ENCODE measurements at regions not wholly inside any gene's neighbourhood (a gene's known extent, or its start where the extent isn't known, plus 50 kb on each side); places are given as distances from the start of the nearest gene placed in this dataset.

DNA sequence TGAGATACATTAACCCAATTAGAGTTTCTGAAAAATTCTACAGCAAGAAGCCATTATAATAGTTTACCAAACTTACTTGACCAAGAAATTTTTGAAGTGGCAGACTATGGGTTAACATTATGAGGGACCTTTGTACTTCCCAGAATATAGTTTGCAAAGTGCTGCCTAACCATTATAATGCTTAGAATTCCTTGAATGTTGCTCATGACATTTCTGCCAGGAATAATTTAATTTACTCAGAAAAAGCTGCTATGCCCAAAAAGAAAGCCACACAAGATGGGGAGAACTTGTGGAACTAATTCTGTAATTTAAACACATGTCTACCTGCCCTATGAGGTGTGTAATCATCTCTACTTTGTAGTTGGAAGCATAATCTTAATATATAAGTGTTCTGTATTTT is 58.1 kb upstream of the MYCBP2 start:
- ATAC-seq (no peak), DNase-seq (ENCODE audit: low spot score) (no peak)

GRCh38 chr13:77383097-77383496 is 56.2 kb upstream of the MYCBP2 start:
- ATAC-seq: no peak
- no peak for DNase-seq (ENCODE audit: low spot score)

GRCh38 chr13:77381059-77381458 is 54.2 kb upstream of the MYCBP2 start:
- ATAC-seq: no peak
- DNase-seq (ENCODE audit: low spot score): no peak

DNA sequence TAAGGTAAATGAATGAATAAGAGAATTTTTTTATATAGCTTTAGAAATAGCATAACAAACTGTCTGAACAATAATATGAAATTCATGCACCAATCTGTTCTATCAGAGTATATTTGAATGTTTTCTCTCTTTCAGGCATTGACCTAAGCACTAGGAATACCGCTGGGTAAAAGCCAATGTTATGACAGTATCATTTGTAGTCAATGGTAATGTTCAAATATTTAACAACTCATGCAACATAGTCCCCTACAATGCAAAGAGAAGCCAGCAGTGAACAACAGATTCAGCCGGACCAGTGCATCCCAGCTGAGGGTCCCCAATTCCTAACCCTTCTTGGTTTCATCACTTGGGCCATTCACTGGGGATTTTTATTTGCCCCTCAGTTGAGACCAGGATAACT is 52.6 kb upstream of the MYCBP2 start:
- ATAC-seq: peak; percentile 83

DNA sequence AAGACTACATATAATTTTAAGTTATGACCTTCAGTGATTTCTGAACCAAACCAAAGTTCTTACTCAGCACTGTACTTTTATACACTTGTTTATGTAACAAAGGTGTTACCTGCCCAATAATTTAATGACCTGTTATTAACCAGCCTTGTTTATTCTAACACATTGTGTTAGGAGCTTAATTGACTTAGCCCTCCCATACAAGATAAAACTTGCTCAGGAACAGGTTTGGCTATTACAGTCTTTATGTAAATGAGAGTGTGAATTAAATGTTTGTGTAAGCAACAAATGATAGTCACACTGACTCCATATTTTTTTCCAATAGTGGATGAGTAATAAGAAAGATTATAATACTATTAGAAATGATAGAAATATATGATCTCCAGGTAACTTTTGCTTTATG is 51.8 kb upstream of the MYCBP2 start:
- DNase-seq (ENCODE audit: low spot score): no peak
- ATAC-seq: no peak

More for the DNA sequence above, 52.6 kb upstream of the MYCBP2 start:
- DNase-seq (ENCODE audit: low spot score): no peak

DNA sequence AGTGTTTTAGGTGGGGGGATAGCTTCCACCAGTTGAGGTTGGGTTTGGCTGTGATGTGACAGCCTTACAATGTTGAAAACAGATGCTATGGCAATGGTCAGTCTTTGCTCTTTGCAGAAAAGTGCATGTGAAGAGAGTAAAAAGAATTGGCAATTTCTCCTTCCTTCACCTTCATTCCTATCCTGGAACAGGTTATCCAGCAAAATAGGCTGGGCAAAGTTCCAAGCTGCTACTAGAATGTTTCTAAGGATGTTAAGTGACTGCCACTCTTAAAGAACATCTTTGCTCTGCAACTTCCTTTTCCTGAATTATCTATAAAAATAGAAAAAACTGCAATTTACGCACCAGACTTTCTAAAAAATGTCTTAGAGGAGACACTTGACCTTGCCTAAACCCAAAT is 50.1 kb upstream of the MYCBP2 start:
- ATAC-seq: no peak
- no peak for DNase-seq (ENCODE audit: low spot score)

Measured in left lobe of liver (tissue), 2 donors.